Loucy (cell line): ENCODE measurements at regions not wholly inside any gene's neighbourhood (a gene's known extent, or its start where the extent isn't known, plus 50 kb on each side); places are given as distances from the start of the nearest gene placed in this dataset.

ENCODE experiments used
- H2AFZ ChIP-seq: fragments of 200-600 bp; sonication (generic); 2 replicates; pipeline ENCODE4 v1.6.0; 2016; ENCODE audit warnings: antibody characterized with exemption, mild to moderate bottlenecking, low read length, moderate library complexity
- H3F3A ChIP-seq: fragments of 200-600 bp; 2 replicates; pipeline ENCODE4 v1.6.0; 2016; ENCODE audit warnings: antibody characterized with exemption, low read depth, mild to moderate bottlenecking
- H3K27me3 ChIP-seq: fragments of 200-600 bp; sonication (generic); 2 replicates; pipeline ENCODE4 v1.6.1; 2014; ENCODE audit warnings: low read length, mild to moderate bottlenecking; ENCODE audit not compliant: insufficient read depth, poor library complexity, severe bottlenecking
- H3K36me3 ChIP-seq: fragments of 200-600 bp; sonication (generic); 2 replicates; pipeline ENCODE4 v1.6.1; 2016; ENCODE audit warnings: low read length; ENCODE audit not compliant: insufficient read depth
- H3K4me1 ChIP-seq: fragments of 200-600 bp; sonication (generic); 2 replicates; pipeline ENCODE4 v1.5.1; 2014; ENCODE audit warnings: low read length, mild to moderate bottlenecking; ENCODE audit not compliant: insufficient read depth, poor library complexity, severe bottlenecking
- H3K4me2 ChIP-seq: fragments of 200-600 bp; sonication (generic); 2 replicates; pipeline ENCODE4 v1.6.0; 2014; ENCODE audit warnings: antibody characterized with exemption, low read length, low read depth, mild to moderate bottlenecking; ENCODE audit not compliant: poor library complexity, severe bottlenecking
- H3K4me3 ChIP-seq: fragments of 200-600 bp; sonication (generic); 2 replicates; pipeline ENCODE4 v1.5.1; 2014; ENCODE audit warnings: low read length, mild to moderate bottlenecking, mixed read lengths; ENCODE audit not compliant: poor library complexity, severe bottlenecking
- H3K79me2 ChIP-seq: fragments of 200-600 bp; sonication (generic); 2 replicates; pipeline ENCODE4 v1.6.1; 2014; ENCODE audit warnings: low read length; ENCODE audit not compliant: insufficient read depth
- H3K9ac ChIP-seq: fragments of 200-600 bp; sonication (generic); 2 replicates; pipeline ENCODE4 v1.6.0; 2014; ENCODE audit warnings: mild to moderate bottlenecking, low read depth, low read length, moderate library complexity; ENCODE audit not compliant: poor library complexity, severe bottlenecking
- H3K9me2 ChIP-seq: fragments of 200-600 bp; sonication (generic); replicated peaks from 2 replicates; pipeline ENCODE4 v1.6.1; 2016; ENCODE audit warnings: low read depth, low read length, mixed read lengths
- H3K9me3 ChIP-seq: fragments of 200-600 bp; sonication (generic); 2 replicates; pipeline ENCODE4 v1.6.1; 2014; ENCODE audit warnings: mild to moderate bottlenecking, antibody characterized with exemption, low read length, low read depth; ENCODE audit not compliant: insufficient read depth
- H4K20me1 ChIP-seq: fragments of 200-600 bp; sonication (generic); 2 replicates; pipeline ENCODE4 v1.6.0; 2014; ENCODE audit warnings: antibody characterized with exemption, low read length, mild to moderate bottlenecking; ENCODE audit not compliant: insufficient read depth, poor library complexity, severe bottlenecking
- EZH2phosphoT487 ChIP-seq: fragments of 200-600 bp; IDR thresholded peaks from 2 replicates; pipeline ENCODE4 v1.6.1; 2018; ENCODE audit warnings: antibody characterized with exemption, mild to moderate bottlenecking, moderate library complexity, borderline replicate concordance
- TF ChIP-seq, protein P1 (sequence below): fragments of 200-600 bp; sonication (generic); conservative IDR thresholded peaks from 2 replicates; pipeline ENCODE4 v1.5.1; 2014; ENCODE audit warnings: mild to moderate bottlenecking, antibody characterized with exemption, low read length

DNA sequence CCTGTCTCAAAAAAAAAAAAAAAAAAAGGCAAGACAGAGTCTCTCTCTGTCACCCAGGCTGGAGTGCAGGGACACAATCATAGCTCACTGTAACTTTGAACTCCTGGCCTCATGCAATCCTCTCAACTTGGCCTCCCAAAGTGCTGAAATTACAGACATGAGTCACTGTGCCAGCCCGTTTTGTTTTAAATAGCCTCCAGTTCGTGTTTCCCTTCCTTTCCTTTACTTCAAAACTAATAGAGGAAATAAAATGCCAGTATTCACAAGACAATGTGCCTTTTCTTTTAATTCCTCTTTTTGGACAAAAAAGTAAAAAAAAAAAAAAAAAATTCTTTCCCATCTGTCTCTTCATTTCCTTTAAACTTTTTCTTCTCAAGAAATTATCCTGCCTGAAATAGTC is 54.5 kb upstream of the ACMSD start:
- no peaks in the 10 kb centered on the region for H3K36me3 ChIP-seq
- peaks cover 11% of the 10 kb centered on the region for H3K4me1 ChIP-seq
- no peaks in the 10 kb centered on the region for H3F3A ChIP-seq
- no peak overlapping the region for H2AFZ ChIP-seq
- no peaks in the 10 kb centered on the region for H3K27me3 ChIP-seq
- H3K4me3 ChIP-seq, result no peak overlapping the region
- TF ChIP-seq, protein P1, sequence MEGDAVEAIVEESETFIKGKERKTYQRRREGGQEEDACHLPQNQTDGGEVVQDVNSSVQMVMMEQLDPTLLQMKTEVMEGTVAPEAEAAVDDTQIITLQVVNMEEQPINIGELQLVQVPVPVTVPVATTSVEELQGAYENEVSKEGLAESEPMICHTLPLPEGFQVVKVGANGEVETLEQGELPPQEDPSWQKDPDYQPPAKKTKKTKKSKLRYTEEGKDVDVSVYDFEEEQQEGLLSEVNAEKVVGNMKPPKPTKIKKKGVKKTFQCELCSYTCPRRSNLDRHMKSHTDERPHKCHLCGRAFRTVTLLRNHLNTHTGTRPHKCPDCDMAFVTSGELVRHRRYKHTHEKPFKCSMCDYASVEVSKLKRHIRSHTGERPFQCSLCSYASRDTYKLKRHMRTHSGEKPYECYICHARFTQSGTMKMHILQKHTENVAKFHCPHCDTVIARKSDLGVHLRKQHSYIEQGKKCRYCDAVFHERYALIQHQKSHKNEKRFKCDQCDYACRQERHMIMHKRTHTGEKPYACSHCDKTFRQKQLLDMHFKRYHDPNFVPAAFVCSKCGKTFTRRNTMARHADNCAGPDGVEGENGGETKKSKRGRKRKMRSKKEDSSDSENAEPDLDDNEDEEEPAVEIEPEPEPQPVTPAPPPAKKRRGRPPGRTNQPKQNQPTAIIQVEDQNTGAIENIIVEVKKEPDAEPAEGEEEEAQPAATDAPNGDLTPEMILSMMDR, result no peak
- no peak for TF ChIP-seq EZH2phosphoT487
- no peak overlapping the region for H3K4me2 ChIP-seq
- H3K9ac ChIP-seq, result no peak overlapping the region
- no peaks in the 10 kb centered on the region for H3K9me2 ChIP-seq
- H3K9me3 ChIP-seq, result no peaks in the 10 kb centered on the region
- H4K20me1 ChIP-seq, result no peaks in the 10 kb centered on the region
- H3K79me2 ChIP-seq, result no peaks in the 10 kb centered on the region

- Histone ChIP-seq H3F3A (no peaks in the 10 kb centered on the region), H3K36me3 (no peaks in the 10 kb centered on the region), H3K4me3 (no peak overlapping the region), H3K9me3 (no peaks in the 10 kb centered on the region), H2AFZ (no peak overlapping the region), H3K4me1 (peaks cover 8% of the 10 kb centered on the region), H3K9me2 (no peaks in the 10 kb centered on the region), H3K79me2 (no peaks in the 10 kb centered on the region), H3K4me2 (no peak overlapping the region), H3K9ac (no peak overlapping the region), H4K20me1 (no peaks in the 10 kb centered on the region), H3K27me3 (no peaks in the 10 kb centered on the region)
- TF ChIP-seq EZH2phosphoT487, result no peak
- TF ChIP-seq, protein P1, result no peak
Observed at GRCh38 chr2:134785659-134786430, 52.6 kb upstream of the ACMSD start.

GRCh38 chr2:134788417-134788816 is 50.0 kb upstream of the ACMSD start:
- Histone ChIP-seq H3K4me3 (no peak overlapping the region), H3K27me3 (no peaks in the 10 kb centered on the region), H3F3A (no peaks in the 10 kb centered on the region), H3K9ac (no peak overlapping the region), H4K20me1 (no peaks in the 10 kb centered on the region), H3K4me1 (no peaks in the 10 kb centered on the region), H3K79me2 (no peaks in the 10 kb centered on the region), H3K9me2 (no peaks in the 10 kb centered on the region), H3K4me2 (no peak overlapping the region), H3K36me3 (no peaks in the 10 kb centered on the region), H2AFZ (no peak overlapping the region), H3K9me3 (no peaks in the 10 kb centered on the region)
- TF ChIP-seq, protein P1, result no peak
- TF ChIP-seq EZH2phosphoT487, result no peak
